MM.1S (cell line): ENCODE measurements at regions not wholly inside any gene's neighbourhood (a gene's known extent, or its start where the extent isn't known, plus 50 kb on each side); places are given as distances from the start of the nearest gene placed in this dataset.

ENCODE experiments used
- DNase-seq: peaks from one replicate; pipeline ENCODE4 v3.0.0-alpha.2; 2015
- H2AFZ ChIP-seq: fragments of 300-600 bp; sonication (generic); 2 replicates; pipeline ENCODE4 v1.6.0; 2016; ENCODE audit warnings: antibody characterized with exemption, low read length
- H3F3A ChIP-seq: fragments of 300-600 bp; sonication (generic); 2 replicates; pipeline ENCODE4 v1.6.1; 2016; ENCODE audit warnings: mild to moderate bottlenecking, antibody characterized with exemption, low read length, moderate library complexity, mixed read lengths; ENCODE audit not compliant: insufficient read depth
- H3K27ac ChIP-seq: fragments of 300-600 bp; sonication (generic); 2 replicates; pipeline ENCODE4 v1.5.1; 2016; ENCODE audit warnings: mild to moderate bottlenecking, low read length
- H3K27me3 ChIP-seq: fragments of 300-600 bp; sonication (generic); replicated peaks from 2 replicates; pipeline ENCODE4 v1.6.0; 2016; ENCODE audit warnings: low read length; ENCODE audit not compliant: insufficient read depth
- H3K36me3 ChIP-seq: fragments of 300-600 bp; sonication (generic); replicated peaks from 2 replicates; pipeline ENCODE4 v1.6.1; 2016; ENCODE audit warnings: mild to moderate bottlenecking, low read length, mixed read lengths; ENCODE audit not compliant: insufficient read depth
- H3K4me1 ChIP-seq: fragments of 300-600 bp; sonication (generic); 2 replicates; pipeline ENCODE4 v1.6.1; 2016; ENCODE audit warnings: low read length, mixed read lengths
- H3K4me2 ChIP-seq: fragments of 300-600 bp; sonication (generic); 2 replicates; pipeline ENCODE4 v1.6.0; 2016; ENCODE audit warnings: low read depth, low read length
- H3K4me3 ChIP-seq: fragments of 300-600 bp; sonication (generic); 2 replicates; pipeline ENCODE4 v1.5.1; 2016; ENCODE audit warnings: low read length, mixed read lengths
- H3K79me2 ChIP-seq: fragments of 300-600 bp; sonication (generic); 2 replicates; pipeline ENCODE4 v1.6.1; 2016; ENCODE audit warnings: mixed run types, low read length, mixed read lengths
- H3K9ac ChIP-seq: fragments of 300-600 bp; sonication (generic); 2 replicates; pipeline ENCODE4 v1.6.1; 2016; ENCODE audit warnings: low read length, mixed read lengths
- H3K9me2 ChIP-seq: fragments of 300-600 bp; sonication (generic); replicated peaks from 2 replicates; pipeline ENCODE4 v1.6.1; 2016; ENCODE audit warnings: mild to moderate bottlenecking, low read length, mixed read lengths; ENCODE audit not compliant: insufficient read depth
- H3K9me3 ChIP-seq: fragments of 300-600 bp; sonication (generic); replicated peaks from 2 replicates; pipeline ENCODE4 v1.6.1; 2016; ENCODE audit warnings: mild to moderate bottlenecking, low read length, mixed read lengths; ENCODE audit not compliant: insufficient read depth
- H4K20me1 ChIP-seq: fragments of 300-600 bp; sonication (generic); 2 replicates; pipeline ENCODE4 v1.6.1; 2016; ENCODE audit warnings: mild to moderate bottlenecking, low read length, moderate library complexity, mixed read lengths; ENCODE audit not compliant: insufficient read depth
- EZH2 ChIP-seq: fragments of 300-600 bp; sonication (generic); optimal IDR thresholded peaks from 2 replicates; pipeline ENCODE3; 2017; ENCODE audit warnings: low read depth, mild to moderate bottlenecking, antibody characterized with exemption, low read length, mixed read lengths
- EZH2phosphoT487 ChIP-seq: fragments of 300-600 bp; sonication (generic); IDR thresholded peaks from 2 replicates; pipeline ENCODE4 v1.6.1; 2018; ENCODE audit warnings: antibody characterized with exemption, low read length
- TF ChIP-seq, protein P1 (sequence below): fragments of 300-600 bp; sonication (generic); IDR thresholded peaks from 2 replicates; pipeline ENCODE4 v1.5.1; 2016; ENCODE audit warnings: antibody characterized with exemption, low read length, mixed read lengths

DNA sequence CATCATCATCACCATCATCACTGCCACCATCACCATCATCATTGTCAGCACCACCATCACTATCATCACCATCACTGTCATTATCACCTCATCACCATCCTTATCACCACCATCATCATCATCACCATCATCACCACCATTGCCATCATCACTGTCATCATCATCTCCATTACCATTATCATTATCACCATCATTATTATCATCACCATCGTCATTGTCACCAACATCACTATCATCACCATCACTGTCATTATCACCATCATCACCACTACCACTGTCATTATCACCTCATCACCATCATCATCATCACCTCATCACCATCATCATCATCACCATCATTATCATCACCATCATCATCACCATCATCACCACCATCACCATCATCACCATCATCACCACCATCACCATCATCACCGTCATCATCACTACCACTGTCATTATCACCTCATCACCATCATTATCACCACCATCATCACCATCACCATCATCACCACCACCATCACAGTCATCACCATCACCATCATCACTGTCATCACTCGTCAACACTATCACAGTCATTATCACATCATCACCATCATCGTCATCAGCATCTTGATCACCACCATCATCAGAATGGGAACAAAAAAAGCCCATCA lies 191.1 kb downstream of the TTLL2 start:
- Histone ChIP-seq H3K4me1 (no peaks in the 10 kb centered on the region), H3K9ac (no peak overlapping the region), H3K27me3 (no peaks in the 10 kb centered on the region), H3K9me3 (no peaks in the 10 kb centered on the region), H3K4me3 (no peak overlapping the region), H3K79me2 (no peaks in the 10 kb centered on the region), H3K9me2 (no peaks in the 10 kb centered on the region), H2AFZ (no peak overlapping the region), H3F3A (no peaks in the 10 kb centered on the region), H4K20me1 (no peaks in the 10 kb centered on the region), H3K36me3 (no peaks in the 10 kb centered on the region), H3K4me2 (no peak overlapping the region), H3K27ac (no peak overlapping the region)
- TF ChIP-seq, protein P1, sequence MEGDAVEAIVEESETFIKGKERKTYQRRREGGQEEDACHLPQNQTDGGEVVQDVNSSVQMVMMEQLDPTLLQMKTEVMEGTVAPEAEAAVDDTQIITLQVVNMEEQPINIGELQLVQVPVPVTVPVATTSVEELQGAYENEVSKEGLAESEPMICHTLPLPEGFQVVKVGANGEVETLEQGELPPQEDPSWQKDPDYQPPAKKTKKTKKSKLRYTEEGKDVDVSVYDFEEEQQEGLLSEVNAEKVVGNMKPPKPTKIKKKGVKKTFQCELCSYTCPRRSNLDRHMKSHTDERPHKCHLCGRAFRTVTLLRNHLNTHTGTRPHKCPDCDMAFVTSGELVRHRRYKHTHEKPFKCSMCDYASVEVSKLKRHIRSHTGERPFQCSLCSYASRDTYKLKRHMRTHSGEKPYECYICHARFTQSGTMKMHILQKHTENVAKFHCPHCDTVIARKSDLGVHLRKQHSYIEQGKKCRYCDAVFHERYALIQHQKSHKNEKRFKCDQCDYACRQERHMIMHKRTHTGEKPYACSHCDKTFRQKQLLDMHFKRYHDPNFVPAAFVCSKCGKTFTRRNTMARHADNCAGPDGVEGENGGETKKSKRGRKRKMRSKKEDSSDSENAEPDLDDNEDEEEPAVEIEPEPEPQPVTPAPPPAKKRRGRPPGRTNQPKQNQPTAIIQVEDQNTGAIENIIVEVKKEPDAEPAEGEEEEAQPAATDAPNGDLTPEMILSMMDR = no peak
- TF ChIP-seq EZH2phosphoT487 (no peak), EZH2 (no peak)
- DNase-seq = no peak

DNA sequence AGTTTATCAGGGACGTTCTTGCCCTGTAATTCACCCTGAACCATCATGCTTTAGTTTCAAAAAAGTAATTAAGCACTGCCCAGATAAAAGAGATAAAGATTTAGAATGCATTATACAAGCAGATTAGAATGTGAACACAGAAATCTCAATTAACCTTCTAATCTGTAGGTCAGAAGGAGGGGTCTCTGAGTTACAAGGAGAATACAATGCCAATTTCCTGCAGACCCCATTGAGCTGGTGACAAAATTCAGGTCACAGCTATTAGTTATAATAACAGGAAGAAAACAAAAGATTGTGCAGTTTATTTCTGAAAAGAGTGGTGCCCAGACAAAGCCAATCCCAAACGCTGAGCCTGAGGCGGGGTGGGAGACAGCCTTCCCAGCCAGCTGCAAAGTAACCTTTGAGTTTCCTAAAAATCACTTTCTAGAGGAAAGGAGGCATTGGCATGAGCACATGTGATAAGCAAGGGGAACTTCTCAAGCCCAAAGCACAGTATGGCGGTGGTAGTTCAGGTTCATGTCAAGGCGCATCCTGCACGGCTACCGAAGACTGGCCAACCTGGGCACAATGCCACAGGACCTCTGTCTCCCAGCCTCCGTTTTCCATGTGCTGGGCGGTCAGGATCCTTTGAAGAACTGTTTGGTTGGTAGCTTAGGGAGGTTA lies 192.5 kb downstream of the TTLL2 start:
- no peaks in the 10 kb centered on the region for H3K4me1 ChIP-seq
- no peaks in the 10 kb centered on the region for H3K9me3 ChIP-seq
- H3K9me2 ChIP-seq = no peaks in the 10 kb centered on the region
- H2AFZ ChIP-seq = no peak overlapping the region
- H3K4me3 ChIP-seq = no peak overlapping the region
- TF ChIP-seq EZH2phosphoT487 (no peak), EZH2 (no peak)
- TF ChIP-seq, protein P1 = no peak
- no peak overlapping the region for H3K4me2 ChIP-seq
- no peaks in the 10 kb centered on the region for H3K36me3 ChIP-seq
- H3K27ac ChIP-seq = no peak overlapping the region
- no peak overlapping the region for H3K9ac ChIP-seq
- no peaks in the 10 kb centered on the region for H3K27me3 ChIP-seq
- no peaks in the 10 kb centered on the region for H4K20me1 ChIP-seq
- DNase-seq = no peak
- no peaks in the 10 kb centered on the region for H3K79me2 ChIP-seq
- H3F3A ChIP-seq = no peaks in the 10 kb centered on the region

DNA sequence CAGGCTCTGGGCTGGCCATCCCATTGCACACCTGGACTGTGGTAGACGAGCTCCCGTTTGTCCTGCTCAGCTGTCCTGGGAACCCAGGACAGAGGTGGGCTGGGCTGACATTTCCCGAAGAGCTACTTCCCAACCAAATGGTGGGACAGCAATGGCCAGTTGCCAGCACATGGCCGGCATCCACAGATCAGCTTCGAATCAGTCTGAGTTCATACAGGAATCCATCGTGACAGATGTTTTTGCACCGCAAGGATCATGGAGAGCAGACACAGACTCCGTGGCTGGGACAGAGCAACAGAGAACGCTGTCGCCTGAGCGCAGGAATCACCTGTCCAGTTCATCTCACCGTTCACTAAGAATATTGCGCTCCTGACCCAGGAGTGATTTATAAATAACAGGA lies 198.5 kb downstream of the TTLL2 start:
- Histone ChIP-seq H3K9ac (no peak overlapping the region), H3K36me3 (no peaks in the 10 kb centered on the region), H4K20me1 (no peaks in the 10 kb centered on the region), H3K79me2 (no peaks in the 10 kb centered on the region), H3K27me3 (no peaks in the 10 kb centered on the region; the same call in 1 of the 2 replicates), H3K9me3 (no peaks in the 10 kb centered on the region), H3K4me3 (no peak overlapping the region), H3K9me2 (no peaks in the 10 kb centered on the region), H2AFZ (no peak overlapping the region), H3K4me2 (no peak overlapping the region), H3K4me1 (no peaks in the 10 kb centered on the region), H3K27ac (no peak overlapping the region), H3F3A (no peaks in the 10 kb centered on the region)
- DNase-seq = no peak
- TF ChIP-seq, protein P1 = no peak
- TF ChIP-seq EZH2 = no peak
- no peak for TF ChIP-seq EZH2phosphoT487
